ENCODE measurements at regions not wholly inside any gene's neighbourhood (a gene's known extent, or its start where the extent isn't known, plus 50 kb on each side); places are given as distances from the start of the nearest gene placed in this dataset.
A peak's percentile ranks its signal among the peaks of the same experiment; 100 is the strongest.

DNA sequence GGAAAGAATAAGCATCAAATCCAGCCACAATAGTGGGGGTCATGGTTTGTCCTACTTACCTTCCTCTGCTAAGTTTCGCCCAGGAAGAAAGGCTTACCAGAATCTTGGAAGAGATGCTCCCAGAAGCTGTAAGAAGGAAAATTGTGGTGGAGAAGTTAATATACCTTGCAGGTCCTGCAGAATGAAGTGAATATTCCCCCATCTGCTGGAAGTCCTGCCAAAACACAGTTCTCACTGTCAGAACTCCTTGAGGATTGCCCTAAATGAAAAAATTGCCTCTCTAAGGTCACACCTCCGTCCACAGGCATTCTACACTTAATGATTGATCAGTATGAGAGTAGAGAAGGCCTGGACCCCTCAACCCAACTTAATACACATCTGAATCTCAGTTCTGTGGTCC, 78.4 kb upstream of the RGS21 start:
- peaks cover 0 to 10% (median 3%) of the 10 kb centered on the region in 7 donors for H3K9me3 Mint-ChIP-seq
- Histone ChIP-seq H3K27me3 (ENCODE audit: control insufficient read depth, insufficient read depth, low read length) (no peaks in the 10 kb centered on the region), H3K27ac (ENCODE audit: insufficient read depth, low read length, poor library complexity, severe bottlenecking) (no peak overlapping the region), H3K4me3 (ENCODE audit: low read depth, low read length) (no peak overlapping the region), H3K36me3 (ENCODE audit: control insufficient read depth, insufficient read depth, low read length) (no peaks in the 10 kb centered on the region), H3K9me3 (ENCODE audit: control insufficient read depth in 2 of 2, low read length in 2 of 2) (peaks cover 0 to 4% of the 10 kb centered on the region in 2 experiments), H3K4me1 (ENCODE audit: control insufficient read depth, insufficient read depth, low read length, poor library complexity, severe bottlenecking) (no peaks in the 10 kb centered on the region)
- H3K27me3 Mint-ChIP-seq: no peaks in the 10 kb centered on the region
- no peak for ATAC-seq (ENCODE audit: low read depth in 2 of 2)
- H3K36me3 Mint-ChIP-seq: no peaks in the 10 kb centered on the region
- H3K4me1 Mint-ChIP-seq: no peaks in the 10 kb centered on the region
- no peak for DNase-seq
- no peak overlapping the region for H3K4me3 Mint-ChIP-seq
- no peak overlapping the region for H3K27ac Mint-ChIP-seq

DNA sequence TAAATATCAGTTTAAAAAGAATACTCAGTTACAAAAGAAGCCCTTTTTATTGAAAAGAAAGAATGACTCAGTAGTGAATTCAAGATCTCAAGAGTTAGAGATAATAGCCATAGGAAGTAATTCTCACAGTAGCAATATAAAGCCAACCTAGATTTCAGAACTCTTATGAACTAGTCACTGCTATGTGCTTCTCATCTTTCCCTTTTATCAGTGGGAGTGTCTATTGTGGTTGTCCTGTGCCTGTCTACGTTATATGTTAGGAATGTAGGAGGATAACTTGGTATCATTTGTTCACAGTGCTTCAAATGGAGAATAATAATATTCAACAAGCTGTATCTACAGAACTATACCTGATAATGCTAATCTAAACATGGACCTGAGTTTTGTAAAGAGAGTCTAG, 73.1 kb upstream of the RGS21 start:
- Histone ChIP-seq H3K4me1 (ENCODE audit: control insufficient read depth, insufficient read depth, low read length, poor library complexity, severe bottlenecking) (no peaks in the 10 kb centered on the region), H3K27ac (ENCODE audit: insufficient read depth, low read length, poor library complexity, severe bottlenecking) (no peak overlapping the region), H3K36me3 (ENCODE audit: control insufficient read depth, insufficient read depth, low read length) (no peaks in the 10 kb centered on the region), H3K9me3 (ENCODE audit: control insufficient read depth in 2 of 2, low read length in 2 of 2) (peaks cover 0 to 4% of the 10 kb centered on the region in 2 experiments), H3K4me3 (ENCODE audit: low read depth, low read length) (no peak overlapping the region), H3K27me3 (ENCODE audit: control insufficient read depth, insufficient read depth, low read length) (no peaks in the 10 kb centered on the region)
- Mint-ChIP-seq H3K9me3 (peaks cover 4 to 22% (median 10%) of the 10 kb centered on the region in 7 donors), H3K27ac (no peak overlapping the region), H3K27me3 (no peaks in the 10 kb centered on the region), H3K36me3 (no peaks in the 10 kb centered on the region), H3K4me3 (no peak overlapping the region), H3K4me1 (no peaks in the 10 kb centered on the region)
- DNase-seq (no peak), ATAC-seq (ENCODE audit: low read depth in 2 of 2) (no peak)

DNA sequence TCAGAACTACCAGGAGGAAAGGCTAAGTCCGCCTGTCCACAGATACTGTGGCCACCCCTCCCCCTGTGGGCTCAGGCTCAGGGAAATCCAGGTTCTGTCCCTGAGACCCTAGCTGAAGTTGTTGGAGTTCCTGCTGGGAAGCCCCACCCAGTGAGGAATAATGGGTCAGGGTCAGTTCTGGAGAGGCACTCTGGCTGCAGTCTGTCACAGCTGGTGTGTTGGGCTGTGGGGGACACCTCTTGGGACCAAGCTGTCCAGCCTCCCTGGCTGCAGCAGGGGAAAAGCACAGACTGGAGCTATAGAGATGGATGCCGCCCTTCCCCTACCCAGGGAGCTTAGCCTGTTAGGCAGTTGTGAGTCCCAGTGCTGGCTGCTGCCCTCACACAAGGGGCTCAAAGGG, 65.1 kb upstream of the RGS21 start:
- no peaks in the 10 kb centered on the region for H3K36me3 Mint-ChIP-seq
- no peak for ATAC-seq (ENCODE audit: low read depth in 2 of 2)

DNA sequence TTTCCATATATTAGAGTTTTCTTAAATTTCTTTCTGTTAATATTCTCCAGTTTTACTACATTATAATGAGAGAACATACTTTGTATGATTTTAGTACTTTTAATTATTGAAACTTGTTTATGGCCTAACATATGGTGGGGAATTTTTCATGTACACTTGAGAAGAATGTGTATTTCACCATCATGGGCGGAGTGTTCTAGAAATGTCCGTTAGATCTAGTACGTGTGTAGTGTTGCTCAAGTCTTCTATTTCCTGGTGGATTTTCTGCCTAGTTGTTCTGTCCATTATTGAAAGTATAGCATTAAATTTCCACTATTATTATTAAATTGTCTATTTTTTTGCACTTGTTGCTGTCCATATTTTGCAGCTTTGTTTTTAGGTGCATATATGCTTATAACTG, 64.0 kb upstream of the RGS21 start:
- Histone ChIP-seq H3K4me1 (ENCODE audit: control insufficient read depth, insufficient read depth, low read length, poor library complexity, severe bottlenecking) (no peaks in the 10 kb centered on the region), H3K4me3 (ENCODE audit: low read depth, low read length) (no peak overlapping the region), H3K27me3 (ENCODE audit: control insufficient read depth, insufficient read depth, low read length) (no peaks in the 10 kb centered on the region), H3K36me3 (ENCODE audit: control insufficient read depth, insufficient read depth, low read length) (no peaks in the 10 kb centered on the region), H3K9me3 (ENCODE audit: control insufficient read depth in 2 of 2, low read length in 2 of 2) (no peaks in the 10 kb centered on the region), H3K27ac (ENCODE audit: insufficient read depth, low read length, poor library complexity, severe bottlenecking) (no peak overlapping the region)
- DNase-seq: no peak
- no peak for ATAC-seq (ENCODE audit: low read depth in 2 of 2)
- Mint-ChIP-seq H3K9me3 (peaks cover 2 to 10% (median 4%) of the 10 kb centered on the region in 7 donors), H3K27me3 (peaks cover 5% of the 10 kb centered on the region), H3K4me1 (no peaks in the 10 kb centered on the region), H3K36me3 (no peaks in the 10 kb centered on the region), H3K27ac (no peak overlapping the region), H3K4me3 (no peak overlapping the region)

More for the DNA sequence above, 65.1 kb upstream of the RGS21 start:
- H3K27me3 ChIP-seq (ENCODE audit: control insufficient read depth, insufficient read depth, low read length): no peaks in the 10 kb centered on the region
- Mint-ChIP-seq H3K4me3 (no peak overlapping the region), H3K27ac (no peak overlapping the region), H3K27me3 (peaks cover 5% of the 10 kb centered on the region), H3K9me3 (peaks cover 2 to 14% (median 5%) of the 10 kb centered on the region in 7 donors), H3K4me1 (no peaks in the 10 kb centered on the region)
- no peaks in the 10 kb centered on the region for H3K36me3 ChIP-seq (ENCODE audit: control insufficient read depth, insufficient read depth, low read length)
- no peak overlapping the region for H3K4me3 ChIP-seq (ENCODE audit: low read depth, low read length)
- H3K27ac ChIP-seq (ENCODE audit: insufficient read depth, low read length, poor library complexity, severe bottlenecking): no peak overlapping the region
- no peaks in the 10 kb centered on the region for H3K4me1 ChIP-seq (ENCODE audit: control insufficient read depth, insufficient read depth, low read length, poor library complexity, severe bottlenecking)
- no peaks in the 10 kb centered on the region for H3K9me3 ChIP-seq (ENCODE audit: control insufficient read depth in 2 of 2, low read length in 2 of 2)
- DNase-seq: no peak

DNA sequence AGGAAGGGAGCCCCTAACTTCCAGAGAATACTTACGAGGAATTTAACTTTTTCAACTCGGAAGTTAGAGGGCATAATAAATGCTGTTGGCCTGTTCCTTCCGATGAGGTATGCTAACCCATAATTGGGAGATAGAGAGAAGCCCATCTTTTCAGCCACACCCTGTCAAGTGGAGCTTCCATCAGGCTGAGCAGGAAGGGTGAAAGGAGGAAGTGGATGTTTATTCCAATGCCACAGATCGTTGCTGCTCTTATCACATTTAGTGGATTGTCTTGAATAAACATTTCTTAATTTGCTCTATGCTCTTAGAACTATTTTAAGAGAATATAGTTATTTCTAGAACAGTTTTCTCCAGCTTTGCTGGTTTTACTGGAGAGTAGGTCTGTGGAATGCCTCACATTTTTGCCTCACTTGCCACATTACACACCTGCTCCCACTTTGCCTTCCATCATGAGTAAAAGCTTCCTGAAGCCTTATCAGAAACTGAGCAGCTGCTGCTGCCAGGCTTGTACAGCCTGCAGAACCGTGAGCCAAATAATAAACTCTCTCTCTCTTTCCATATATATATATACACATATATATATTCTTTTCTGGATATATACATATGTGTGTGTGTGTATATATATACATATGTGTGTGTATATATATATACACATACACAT, 60.0 kb upstream of the RGS21 start:
- Histone ChIP-seq H3K36me3 (ENCODE audit: control insufficient read depth, insufficient read depth, low read length) (no peaks in the 10 kb centered on the region), H3K27ac (ENCODE audit: insufficient read depth, low read length, poor library complexity, severe bottlenecking) (no peak overlapping the region), H3K4me1 (ENCODE audit: control insufficient read depth, insufficient read depth, low read length, poor library complexity, severe bottlenecking) (no peaks in the 10 kb centered on the region), H3K9me3 (ENCODE audit: control insufficient read depth in 2 of 2, low read length in 2 of 2) (no peaks in the 10 kb centered on the region), H3K27me3 (ENCODE audit: control insufficient read depth, insufficient read depth, low read length) (no peaks in the 10 kb centered on the region), H3K4me3 (ENCODE audit: low read depth, low read length) (no peak overlapping the region)
- no peak for DNase-seq
- H3K9me3 Mint-ChIP-seq: peaks cover 2 to 10% (median 4%) of the 10 kb centered on the region in 7 donors
- no peaks in the 10 kb centered on the region for H3K36me3 Mint-ChIP-seq
- no peak overlapping the region for H3K27ac Mint-ChIP-seq
- ATAC-seq (ENCODE audit: low read depth in 2 of 2): no peak
- no peak overlapping the region for H3K4me3 Mint-ChIP-seq
- H3K4me1 Mint-ChIP-seq: no peaks in the 10 kb centered on the region
- H3K27me3 Mint-ChIP-seq: peaks cover 5% of the 10 kb centered on the region

DNA sequence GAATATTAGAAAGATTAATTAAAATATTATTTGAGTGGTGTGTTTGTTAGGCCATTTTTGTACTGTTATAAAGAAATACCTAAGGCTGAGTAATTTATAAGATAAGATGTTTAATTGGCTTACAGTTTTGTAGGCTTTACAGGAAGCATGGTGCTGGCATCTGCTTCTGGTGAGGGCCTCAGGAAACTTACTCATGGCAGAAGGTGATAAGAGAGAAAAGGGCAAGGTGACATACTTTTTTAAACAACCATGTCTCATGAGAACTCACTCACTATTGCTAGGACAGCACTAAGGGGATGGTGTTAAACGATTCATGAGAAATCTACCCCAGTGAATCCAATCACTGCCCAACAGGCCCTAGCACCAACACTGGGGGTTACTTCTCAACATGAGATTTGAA, 56.7 kb upstream of the RGS21 start:
- Histone ChIP-seq H3K27me3 (ENCODE audit: control insufficient read depth, insufficient read depth, low read length) (no peaks in the 10 kb centered on the region), H3K9me3 (ENCODE audit: control insufficient read depth in 2 of 2, low read length in 2 of 2) (no peaks in the 10 kb centered on the region), H3K4me3 (ENCODE audit: low read depth, low read length) (no peak overlapping the region), H3K36me3 (ENCODE audit: control insufficient read depth, insufficient read depth, low read length) (no peaks in the 10 kb centered on the region), H3K27ac (ENCODE audit: insufficient read depth, low read length, poor library complexity, severe bottlenecking) (no peak overlapping the region), H3K4me1 (ENCODE audit: control insufficient read depth, insufficient read depth, low read length, poor library complexity, severe bottlenecking) (no peaks in the 10 kb centered on the region)
- Mint-ChIP-seq H3K4me1 (no peaks in the 10 kb centered on the region), H3K27ac (no peak overlapping the region), H3K4me3 (no peak overlapping the region), H3K9me3 (peaks cover 0 to 5% (median 3%) of the 10 kb centered on the region in 7 donors), H3K27me3 (peaks cover 5% of the 10 kb centered on the region), H3K36me3 (no peaks in the 10 kb centered on the region)
- no peak for ATAC-seq (ENCODE audit: low read depth in 2 of 2)
- no peak for DNase-seq

DNA sequence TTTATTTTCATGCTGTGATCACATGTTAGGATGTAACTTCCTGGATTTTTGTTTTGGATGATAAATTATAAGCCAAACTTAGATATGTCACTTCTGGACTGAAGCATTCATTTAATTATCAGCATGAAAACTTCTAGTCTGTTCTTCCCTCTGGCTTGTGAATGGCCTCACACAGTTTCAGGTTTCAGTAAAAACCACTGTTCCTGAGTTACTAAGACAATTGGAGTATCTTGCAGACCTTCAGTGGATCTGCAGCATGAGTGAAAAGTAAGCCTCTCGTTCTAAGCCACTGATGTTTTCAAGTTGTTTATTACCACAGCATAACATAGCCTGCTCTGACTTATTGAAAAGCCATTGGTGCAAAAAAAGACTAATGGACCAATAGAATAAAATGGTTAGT, 55.3 kb upstream of the RGS21 start:
- H3K27ac Mint-ChIP-seq: no peak overlapping the region
- no peak for DNase-seq
- H3K27me3 ChIP-seq (ENCODE audit: control insufficient read depth, insufficient read depth, low read length): no peaks in the 10 kb centered on the region
- ATAC-seq (ENCODE audit: low read depth in 2 of 2): no peak
- no peaks in the 10 kb centered on the region for H3K4me1 ChIP-seq (ENCODE audit: control insufficient read depth, insufficient read depth, low read length, poor library complexity, severe bottlenecking)
- no peaks in the 10 kb centered on the region for H3K27me3 Mint-ChIP-seq
- no peak overlapping the region for H3K4me3 Mint-ChIP-seq
- no peaks in the 10 kb centered on the region for H3K36me3 Mint-ChIP-seq
- no peak overlapping the region for H3K4me3 ChIP-seq (ENCODE audit: low read depth, low read length)
- no peaks in the 10 kb centered on the region for H3K4me1 Mint-ChIP-seq
- no peaks in the 10 kb centered on the region for H3K9me3 ChIP-seq (ENCODE audit: control insufficient read depth in 2 of 2, low read length in 2 of 2)
- H3K36me3 ChIP-seq (ENCODE audit: control insufficient read depth, insufficient read depth, low read length): no peaks in the 10 kb centered on the region
- H3K9me3 Mint-ChIP-seq: peaks cover 0 to 4% (median 0%) of the 10 kb centered on the region in 7 donors
- no peak overlapping the region for H3K27ac ChIP-seq (ENCODE audit: insufficient read depth, low read length, poor library complexity, severe bottlenecking)

DNA sequence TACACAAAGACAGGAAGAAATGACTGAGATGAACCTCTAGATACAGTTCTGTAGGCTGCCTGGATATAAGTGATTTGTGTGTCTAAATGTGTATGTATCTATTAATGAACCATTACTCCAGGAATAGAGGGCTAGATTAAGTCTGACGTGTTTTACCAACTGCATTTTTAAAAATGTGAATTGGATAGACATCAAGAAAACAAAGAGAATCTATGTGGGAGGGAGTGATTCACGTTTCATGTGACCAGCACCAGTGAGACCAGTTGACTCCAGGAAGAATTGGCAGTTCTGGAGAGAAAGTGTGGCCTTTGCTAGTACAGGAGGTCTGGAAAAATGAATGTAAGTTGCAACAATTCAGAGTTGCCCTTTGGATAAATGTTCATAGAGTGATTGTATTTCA, 53.4 kb upstream of the RGS21 start:
- peaks cover 0 to 2% (median 0%) of the 10 kb centered on the region in 7 donors for H3K9me3 Mint-ChIP-seq
- no peaks in the 10 kb centered on the region for H3K4me1 ChIP-seq (ENCODE audit: control insufficient read depth, insufficient read depth, low read length, poor library complexity, severe bottlenecking)

More for the DNA sequence above, 53.4 kb upstream of the RGS21 start:
- Mint-ChIP-seq H3K36me3 (no peaks in the 10 kb centered on the region), H3K27me3 (no peaks in the 10 kb centered on the region), H3K27ac (no peak overlapping the region), H3K4me3 (no peak overlapping the region), H3K4me1 (no peaks in the 10 kb centered on the region)
- Histone ChIP-seq H3K36me3 (ENCODE audit: control insufficient read depth, insufficient read depth, low read length) (no peaks in the 10 kb centered on the region), H3K27ac (ENCODE audit: insufficient read depth, low read length, poor library complexity, severe bottlenecking) (no peak overlapping the region), H3K4me3 (ENCODE audit: low read depth, low read length) (no peak overlapping the region), H3K9me3 (ENCODE audit: control insufficient read depth in 2 of 2, low read length in 2 of 2) (no peaks in the 10 kb centered on the region), H3K27me3 (ENCODE audit: control insufficient read depth, insufficient read depth, low read length) (no peaks in the 10 kb centered on the region)
- ATAC-seq (ENCODE audit: low read depth in 2 of 2) (peak in 1 of 2 donors; percentile 37), DNase-seq (no peak)
